NCI-H2029 (cell line): ENCODE measurements at regions not wholly inside any gene's neighbourhood (a gene's known extent, or its start where the extent isn't known, plus 50 kb on each side); places are given as distances from the start of the nearest gene placed in this dataset.

Experiments used
- DNase-seq: peaks from one replicate; lab custom pipeline; 2025; lab: John Stamatoyannopoulos, UW

DNA sequence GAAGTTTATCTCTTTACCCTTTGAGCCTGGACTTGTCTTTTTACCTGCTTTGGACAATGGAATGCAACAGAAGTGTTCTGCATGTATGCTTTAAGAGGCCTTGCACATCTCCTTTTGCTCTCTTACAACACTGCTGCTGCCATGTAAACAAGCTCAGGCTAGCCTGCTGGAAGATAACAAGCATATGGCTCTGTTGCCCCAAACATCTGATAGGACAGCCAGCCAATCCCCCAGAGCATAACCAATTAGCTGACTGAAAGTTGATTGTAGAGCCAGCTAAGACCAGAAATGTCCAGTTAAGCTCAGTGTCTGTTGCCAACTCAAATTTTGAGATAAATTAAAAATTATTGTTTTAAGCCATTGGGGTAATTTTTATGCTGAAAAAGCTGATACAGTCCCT is 510.6 kb upstream of the CNKSR2 start:
- no peak for DNase-seq

DNA sequence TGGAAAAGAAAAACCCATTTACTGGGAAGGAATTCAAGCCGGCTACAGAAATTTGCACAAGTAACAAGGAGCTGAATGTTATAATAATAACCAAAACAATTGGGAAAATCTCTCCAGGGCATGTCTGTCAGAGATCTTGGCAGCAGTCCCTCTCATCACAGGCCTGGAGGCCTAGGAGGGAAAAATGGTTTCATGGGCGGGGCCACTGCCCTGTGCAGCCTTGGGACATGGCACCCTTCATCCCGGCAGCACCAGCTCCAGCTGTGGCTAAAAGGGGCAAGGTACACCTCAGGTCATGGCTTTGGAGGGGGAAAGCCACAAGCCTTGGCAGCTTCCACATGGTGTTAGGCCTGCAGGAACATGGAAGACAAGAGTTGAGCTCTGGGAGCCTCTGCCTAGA is 513.1 kb upstream of the CNKSR2 start:
- DNase-seq = no peak

DNA sequence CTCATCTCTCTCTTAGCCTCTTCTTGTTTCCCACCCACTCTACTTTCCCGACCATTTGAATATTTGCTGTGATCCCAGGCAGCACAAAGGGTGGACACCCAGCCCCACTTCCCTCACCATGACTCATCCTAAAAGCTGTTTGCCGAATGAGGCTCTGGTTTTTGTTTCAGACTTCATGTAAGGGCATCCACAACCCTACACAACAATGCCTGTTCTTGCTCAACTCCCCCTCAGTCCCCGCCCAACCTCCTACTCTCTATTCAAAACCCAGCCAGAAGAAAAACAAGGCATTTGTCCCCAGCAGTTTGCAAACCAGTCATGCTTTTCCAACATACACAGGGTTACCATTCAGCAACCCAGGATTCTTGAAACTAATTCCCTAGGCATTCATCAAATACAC is 516.5 kb upstream of the CNKSR2 start:
- DNase-seq = no peak

DNA sequence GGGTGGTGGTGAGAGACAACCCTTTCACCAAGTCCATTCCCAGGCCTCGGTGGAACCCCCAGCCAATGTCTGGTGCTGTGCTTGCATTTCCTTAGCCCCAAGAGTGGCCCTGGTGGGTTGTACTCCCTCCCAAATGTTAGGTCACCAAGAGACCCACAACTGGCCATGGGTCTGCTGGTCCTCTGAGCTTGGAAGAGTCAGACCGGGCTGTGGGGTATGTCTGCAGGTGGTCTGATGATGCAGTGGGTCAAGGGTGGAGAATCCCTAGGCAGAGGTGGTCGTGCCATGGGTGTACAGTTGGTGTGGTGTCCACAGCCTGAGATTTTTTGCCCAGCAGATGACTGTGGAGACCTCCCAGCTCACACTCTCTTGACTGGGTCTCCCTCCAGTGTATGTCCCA is 535.7 kb upstream of the CNKSR2 start:
- DNase-seq = no peak

DNA sequence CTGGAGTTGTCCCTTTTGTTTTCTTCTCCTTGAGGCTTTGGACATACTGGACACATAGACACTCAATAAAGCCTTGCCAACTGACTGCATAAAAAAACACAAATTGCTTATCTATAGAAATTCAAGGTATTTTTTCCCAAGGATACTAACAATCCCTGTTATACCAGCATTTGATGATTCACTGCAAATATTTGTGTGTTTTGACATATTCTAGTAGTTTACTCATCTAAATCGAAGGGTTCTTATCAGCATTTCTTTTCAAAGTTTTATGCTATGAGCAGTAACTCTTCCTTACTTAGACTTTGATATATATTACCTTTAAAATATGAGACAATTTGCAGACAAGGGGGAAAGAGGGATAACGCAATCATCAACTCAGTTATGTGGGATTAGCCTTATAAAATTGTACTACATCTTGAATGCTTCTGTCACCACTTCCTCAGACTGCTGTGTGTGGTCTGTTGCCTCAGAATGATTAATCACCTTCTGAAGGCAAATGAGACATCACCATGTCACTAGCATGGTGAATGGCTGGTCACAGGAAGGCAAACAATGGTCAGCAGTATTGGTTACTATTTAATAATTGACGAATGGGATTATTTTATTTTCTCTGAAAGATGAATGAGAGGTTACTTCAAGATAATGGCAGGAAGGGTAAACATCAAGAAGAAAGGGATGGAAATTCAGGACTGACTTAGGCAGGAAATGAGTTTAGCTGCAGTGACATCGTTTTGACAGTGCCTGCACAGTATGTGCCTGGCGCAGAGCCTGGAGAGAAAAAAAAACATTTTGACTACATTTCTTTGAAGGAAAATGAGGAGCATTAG is 544.3 kb upstream of the CNKSR2 start:
- no peak for DNase-seq

DNA sequence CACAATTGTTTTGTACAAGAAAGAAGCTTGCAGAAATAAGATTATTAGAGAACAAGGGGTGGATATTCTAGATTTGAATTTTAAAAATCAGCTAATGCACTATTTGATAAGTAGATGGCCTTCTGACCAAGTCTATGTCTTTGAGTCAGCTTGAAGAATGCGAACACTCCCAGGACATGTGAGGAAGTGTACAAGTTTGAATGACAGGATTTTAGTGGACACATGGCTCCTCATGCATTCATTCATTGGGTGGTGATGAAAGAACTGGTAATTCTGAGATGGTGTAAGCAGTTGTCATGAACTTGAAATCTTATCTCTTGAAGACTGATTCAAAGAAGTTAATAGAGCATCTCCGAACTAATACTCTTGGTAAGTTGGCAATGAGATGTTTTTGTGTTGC is 548.2 kb upstream of the CNKSR2 start:
- DNase-seq = no peak

DNA sequence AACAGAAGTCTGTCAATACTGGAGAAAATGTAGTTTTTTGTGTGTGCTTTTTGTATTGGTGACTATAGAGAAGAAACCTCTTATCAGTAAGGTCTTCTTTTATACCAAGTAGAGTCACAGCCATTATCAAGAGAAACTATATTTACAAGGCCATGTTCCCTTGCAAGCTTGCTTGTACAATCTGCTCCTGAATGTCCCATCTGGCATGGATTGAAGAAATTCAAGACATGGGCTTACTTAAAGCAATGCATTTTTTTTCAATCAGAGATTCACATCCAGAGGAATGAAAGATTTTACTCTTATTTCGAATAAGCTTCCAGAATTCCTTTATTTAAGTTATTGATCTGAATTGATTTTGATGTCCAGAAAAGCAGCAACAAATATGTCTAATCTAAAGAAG is 537.3 kb upstream of the RPS6KA3 start:
- DNase-seq = no peak

DNA sequence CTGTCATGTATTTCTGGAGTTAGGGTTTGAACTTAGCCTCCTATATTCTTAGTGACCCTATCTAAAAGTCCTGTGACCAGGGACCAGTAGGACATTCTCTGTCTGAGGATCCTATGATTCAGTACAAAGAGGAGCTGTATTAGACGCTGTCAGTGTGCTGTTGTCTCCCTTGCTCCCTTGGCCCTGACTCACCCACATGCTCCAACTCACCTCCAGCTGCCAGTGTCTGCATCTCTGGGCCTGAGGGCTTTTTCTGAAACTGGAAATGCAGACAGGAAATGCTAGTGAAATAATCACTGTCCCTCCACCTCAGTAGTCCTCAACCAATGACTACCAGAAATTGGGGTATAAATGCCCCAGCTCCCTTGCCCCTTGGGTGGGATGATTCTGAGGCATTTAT is 535.3 kb upstream of the RPS6KA3 start:
- no peak for DNase-seq

DNA sequence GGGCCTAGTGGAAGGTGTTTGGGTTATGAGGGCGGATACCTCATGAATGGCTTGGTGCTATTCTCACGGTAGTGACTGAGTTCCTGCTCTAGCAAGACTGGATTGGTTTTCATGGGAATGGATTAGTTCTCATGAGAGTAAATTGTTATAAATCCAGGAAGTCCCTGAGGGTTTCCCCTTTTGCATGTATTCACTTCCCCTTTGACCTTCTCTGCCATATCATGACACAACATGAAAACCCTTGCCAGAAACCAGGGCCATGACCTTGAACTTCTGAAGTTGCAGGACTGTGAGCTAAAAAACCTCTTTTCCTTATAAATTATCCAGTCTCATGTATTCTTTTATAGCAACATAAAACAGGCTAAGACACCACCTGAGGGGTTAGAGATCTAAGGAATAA is 529.7 kb upstream of the RPS6KA3 start:
- no peak for DNase-seq

DNA sequence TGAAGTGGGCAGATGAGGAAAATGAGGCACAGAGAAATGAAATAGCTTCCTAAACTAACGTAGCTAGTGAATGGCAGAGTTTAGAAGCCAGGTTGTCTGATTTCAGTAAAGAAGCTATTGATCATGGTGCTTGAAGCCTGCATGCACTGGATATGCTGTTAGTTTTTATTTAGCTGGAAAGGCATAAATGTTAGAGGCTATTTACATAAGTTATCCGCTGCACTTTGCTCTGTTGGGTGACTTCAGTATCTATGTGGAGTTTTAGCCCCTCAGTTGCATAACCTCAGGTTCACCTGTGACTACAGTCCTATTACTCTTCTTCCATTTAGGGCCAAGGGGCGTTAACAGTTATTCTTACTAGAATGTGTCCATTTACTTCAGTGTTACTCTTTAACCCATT is 522.4 kb upstream of the RPS6KA3 start:
- no peak for DNase-seq

DNA sequence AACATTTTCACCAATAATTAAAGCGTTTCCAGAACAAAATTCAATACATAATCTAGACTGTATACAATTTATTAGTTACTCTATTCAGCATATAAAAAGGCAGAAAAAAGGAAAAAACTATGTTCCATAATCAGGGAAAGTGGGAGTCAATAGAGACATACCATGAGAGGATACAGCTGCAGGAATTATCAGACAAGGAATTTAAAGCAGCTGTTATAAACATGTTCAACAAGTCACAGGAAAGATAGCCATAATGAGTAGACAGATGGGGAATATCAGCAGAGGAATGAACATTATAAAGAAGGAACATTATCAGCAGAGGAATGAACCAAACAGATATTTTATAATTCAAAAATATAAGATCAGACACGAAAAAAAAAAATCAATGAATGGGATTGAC is 500.6 kb upstream of the RPS6KA3 start:
- DNase-seq = no peak

DNA sequence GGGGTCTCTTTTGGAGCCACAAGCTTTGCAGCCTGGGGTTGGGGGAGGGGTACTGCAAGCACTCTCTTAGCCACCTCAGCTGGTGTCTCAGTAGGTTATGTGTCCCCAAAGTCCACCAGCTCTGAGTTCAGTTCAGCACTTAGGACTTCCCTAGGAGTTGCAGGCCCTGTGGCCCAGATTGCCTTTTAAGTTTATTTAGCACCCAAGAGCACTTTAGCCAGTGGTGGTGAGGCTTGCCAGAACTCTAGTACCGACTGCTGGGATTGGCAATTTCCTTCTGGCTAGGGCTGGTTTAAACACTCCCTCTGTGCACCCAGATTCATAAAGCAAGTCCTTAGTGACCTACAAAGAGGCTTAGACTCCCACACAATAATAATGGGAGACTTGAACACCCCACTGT is 489.9 kb upstream of the RPS6KA3 start:
- no peak for DNase-seq

DNA sequence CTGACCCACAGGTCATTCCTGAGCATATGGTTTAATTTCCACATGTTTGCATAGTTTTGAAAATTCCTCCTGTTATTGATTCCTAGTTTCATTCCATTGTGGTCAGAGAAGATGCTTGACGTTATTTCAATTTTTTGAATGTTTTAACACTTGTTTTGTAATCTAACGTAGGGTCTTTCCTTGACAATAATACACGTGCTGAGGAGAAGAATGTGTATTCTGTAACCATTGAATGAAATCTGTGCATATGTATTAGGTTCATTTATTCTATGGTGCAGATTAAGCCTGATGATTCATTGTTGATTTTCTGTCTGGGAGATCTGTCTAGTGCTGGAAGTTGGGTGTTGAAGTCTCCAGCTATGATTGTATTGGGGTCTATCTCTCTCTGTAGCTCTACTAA is 486.4 kb upstream of the RPS6KA3 start:
- DNase-seq = no peak

DNA sequence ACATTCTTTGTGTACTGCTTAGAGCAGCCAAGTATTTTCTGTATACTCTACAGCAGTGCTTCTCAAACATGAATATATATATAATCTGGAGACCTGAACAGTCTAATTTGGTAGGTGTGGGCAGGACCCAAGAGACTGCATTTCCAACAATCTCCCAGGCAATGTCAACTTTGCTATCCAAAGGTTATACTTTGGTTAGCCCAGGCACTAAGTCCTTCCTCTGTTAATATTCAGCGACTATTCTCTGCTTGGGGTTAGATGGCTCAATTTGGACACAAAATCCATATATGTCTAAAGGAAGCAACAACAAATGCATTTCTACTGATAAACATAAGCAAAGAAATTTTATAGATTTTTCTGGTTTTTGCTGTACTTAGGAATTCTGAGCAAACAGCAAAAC is 480.0 kb upstream of the RPS6KA3 start:
- no peak for DNase-seq

DNA sequence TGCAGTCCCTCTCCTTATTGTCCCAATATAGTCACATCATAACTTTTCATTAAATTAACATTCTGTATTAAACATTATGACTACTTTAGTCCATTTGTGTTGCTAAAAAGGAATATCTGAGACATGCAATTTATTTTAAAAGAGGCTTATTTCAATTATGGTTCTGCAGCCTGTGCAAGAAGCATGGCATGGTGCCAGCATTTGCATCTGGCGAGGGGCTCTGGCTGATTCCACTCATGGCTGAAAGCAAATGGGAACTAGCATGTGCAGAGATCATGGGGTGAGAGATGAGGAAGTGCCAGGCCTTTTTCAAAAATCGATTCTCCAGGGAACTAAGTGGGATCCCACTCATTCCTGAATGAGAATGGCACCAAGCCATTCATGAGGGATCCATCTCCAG is 476.3 kb upstream of the RPS6KA3 start:
- no peak for DNase-seq

DNA sequence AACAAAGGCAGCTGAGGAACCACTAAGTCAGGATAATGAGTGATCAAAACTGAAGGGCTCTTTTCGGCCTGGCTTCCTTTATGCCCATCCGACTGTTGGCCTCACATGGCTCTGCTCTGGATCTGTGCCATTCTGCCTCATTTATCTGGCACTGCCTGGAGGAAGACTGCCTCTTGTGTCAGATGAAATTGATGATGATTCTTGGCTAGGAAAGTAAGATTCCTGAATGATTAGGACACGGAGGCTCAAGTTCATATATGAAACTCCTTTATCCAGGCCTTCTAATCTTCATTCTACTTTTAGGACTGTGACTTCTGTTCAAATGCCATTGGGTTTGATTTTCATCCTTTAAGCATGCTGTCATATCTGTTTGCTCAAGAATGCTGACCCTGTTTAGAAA is 475.4 kb upstream of the RPS6KA3 start:
- peak; percentile 80 for DNase-seq

DNA sequence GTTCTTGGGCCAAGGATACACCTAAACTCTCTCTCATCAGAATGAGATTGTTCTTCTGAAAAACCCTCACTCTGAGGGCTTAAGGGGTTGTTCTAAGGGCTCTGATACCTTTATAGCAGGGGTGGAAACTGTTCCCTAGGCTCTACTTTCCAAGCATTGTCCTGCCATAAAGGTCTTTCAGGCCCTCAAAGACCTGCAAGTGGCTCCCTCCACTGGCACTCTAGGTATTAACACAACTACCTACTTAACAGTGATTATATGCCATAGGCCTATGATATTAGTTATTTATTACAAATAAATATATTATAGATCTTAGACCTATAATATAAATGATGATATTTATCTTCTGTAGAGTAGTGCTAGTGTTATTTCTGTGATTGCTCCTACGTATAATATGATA is 473.7 kb upstream of the RPS6KA3 start:
- no peak for DNase-seq

DNA sequence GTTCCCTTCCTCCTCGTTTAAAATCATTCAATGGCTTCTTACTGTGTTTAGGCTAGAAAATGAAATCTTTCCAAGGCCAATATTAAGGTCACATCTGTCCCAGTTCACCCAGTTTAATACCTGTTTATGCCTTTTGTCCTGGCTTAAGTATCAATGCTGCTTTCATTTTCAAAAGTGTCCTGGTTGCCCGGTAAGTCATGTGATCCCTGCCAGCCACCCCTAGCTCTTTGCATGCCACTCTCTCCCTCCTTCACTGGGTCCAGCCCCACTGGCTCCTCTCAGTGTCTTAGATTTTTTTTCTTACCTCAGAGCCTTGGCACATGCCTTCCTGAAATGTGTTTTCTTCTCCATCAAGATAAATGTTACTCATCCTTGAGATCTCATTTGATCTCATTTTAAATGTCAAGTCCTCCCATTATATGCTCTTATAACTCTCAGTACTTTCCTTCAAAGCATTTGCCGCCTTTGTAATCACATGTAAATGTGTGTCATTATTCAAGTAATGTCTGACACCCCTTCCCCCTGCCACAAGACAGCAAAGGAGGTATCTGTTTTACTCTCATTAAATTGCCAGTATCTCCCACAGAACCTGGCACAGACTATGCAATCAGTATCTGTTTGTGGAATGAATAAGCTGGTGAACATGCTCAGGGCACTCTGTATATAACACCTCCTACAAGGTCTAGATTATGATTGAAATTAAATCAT is 472.5 kb upstream of the RPS6KA3 start:
- peak; percentile 47 for DNase-seq

DNA sequence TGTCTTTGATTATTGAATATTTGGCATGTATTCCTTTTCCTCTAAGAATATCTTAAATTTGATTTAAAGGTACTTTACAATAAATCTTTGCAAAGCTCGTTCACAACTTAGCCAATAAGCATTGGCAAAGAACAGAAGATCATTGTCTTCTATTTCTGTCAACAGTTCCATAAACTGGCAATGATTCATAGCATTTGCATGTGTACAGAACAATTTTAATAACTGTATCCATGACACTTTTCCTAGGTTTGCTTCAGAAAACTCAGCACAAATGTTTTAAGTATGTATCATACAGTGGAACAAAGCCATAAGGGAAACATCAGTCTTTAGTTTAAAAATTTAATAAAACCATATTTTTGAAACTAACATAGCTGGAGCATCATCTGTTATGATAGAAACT is 462.7 kb upstream of the RPS6KA3 start:
- no peak for DNase-seq

DNA sequence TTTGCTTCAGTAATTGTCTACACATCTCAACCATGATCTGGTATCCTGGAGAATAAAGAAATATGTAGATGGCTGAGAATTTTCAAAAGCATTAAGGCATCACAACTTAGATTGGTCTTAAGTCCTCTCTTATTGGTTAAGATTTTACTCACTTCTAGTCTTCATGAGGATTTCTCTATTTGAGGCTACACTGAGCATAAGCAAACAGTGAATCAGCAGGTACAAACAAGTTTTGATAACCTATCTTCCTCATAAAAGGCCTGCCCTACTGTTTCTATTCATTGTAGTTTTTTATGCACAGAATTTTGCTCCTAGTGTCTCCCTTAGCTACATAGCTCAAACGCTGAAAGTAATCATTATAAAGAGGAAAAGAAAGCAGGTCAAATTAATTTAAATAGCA is 460.7 kb upstream of the RPS6KA3 start:
- DNase-seq = no peak

DNA sequence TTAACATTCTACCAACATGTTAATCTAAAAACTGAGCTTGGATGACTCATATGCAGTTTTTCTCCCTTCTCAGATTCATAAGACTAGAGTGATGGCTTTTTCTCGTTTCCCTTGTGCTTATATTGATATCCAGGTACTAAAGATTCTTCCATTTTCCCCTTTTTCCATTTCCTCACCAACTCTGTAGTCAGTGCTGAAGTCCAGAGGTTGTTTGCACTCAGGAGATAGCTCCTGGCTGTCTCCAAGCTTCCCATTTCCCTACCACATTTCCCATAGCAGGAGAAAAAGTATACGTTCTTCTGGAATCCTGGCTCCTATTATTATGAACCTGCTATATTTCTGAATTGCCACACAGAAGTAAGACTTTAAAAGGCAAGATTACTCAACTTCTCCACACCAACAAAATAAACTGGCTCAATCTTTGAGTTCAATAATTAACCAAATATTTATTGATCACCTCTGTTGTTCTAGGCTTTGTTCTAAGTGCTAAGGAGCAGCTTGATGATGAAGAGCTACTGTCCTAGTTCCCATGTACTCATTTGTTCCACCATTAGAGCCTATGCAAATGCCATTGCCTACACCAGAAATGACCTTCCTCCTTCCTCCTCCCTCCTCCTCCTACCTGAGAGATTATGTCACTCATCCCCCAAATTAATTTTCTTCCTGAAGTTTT is 454.4 kb upstream of the RPS6KA3 start:
- DNase-seq = no peak

DNA sequence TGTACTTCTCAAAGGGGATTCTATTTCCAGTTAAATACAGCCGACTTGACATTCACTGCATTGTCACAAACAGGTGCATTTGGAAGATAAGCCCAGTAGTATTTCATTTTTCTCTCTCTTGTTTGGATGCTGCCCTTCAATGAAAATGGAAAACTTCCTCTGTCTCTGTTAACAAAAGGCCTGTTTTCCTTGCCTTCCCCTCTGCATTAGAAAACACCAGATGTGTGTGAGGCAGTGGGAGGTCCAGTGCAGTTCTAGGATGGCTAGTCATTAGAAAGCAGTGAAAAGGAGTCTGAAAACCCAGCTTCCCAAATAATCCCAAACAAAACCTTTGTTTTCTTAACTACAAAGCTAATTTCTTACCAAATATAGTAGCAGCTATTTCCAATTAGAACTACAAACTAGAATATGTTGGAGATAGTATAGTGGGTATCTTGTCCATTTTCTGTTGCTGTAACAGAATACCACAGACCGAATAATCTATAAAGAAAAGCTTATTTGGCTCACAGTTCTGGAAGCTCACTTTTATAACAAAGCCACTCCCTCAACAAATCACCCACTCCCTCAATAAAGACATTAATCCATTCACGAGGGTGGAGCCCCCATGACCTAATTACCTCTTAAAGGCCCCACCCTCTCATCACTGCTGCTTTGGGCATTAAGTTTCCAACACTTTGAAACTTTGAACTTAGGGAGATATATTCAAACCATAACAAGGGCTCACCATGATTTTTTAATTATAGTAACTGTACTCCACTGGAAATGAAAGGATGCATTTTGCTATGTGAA is 452.1 kb upstream of the RPS6KA3 start:
- no peak for DNase-seq
